ENCODE measurements at regions not wholly inside any gene's neighbourhood (a gene's known extent, or its start where the extent isn't known, plus 50 kb on each side); places are given as distances from the start of the nearest gene placed in this dataset.
"Not testable (repeated sequence)": the region's sequence is repeated elsewhere in the genome, so short reads cannot be mapped to it uniquely, and the experiment has no call there.

GRCh38 chr2:89130665-89131308 is 439.3 kb downstream of the RPIA start:
- H3K4me3 Mint-ChIP-seq; H3K4me1 Mint-ChIP-seq (ENCODE audit: low read depth); H3K27me3 Mint-ChIP-seq; H3K9me3 Mint-ChIP-seq (ENCODE audit: low read depth); H3K27ac Mint-ChIP-seq; H3K36me3 Mint-ChIP-seq: not testable (repeated sequence)

GRCh38 chr2:89142959-89143358 is 451.5 kb downstream of the RPIA start:
- not testable (repeated sequence) for H3K36me3 Mint-ChIP-seq; H3K9me3 Mint-ChIP-seq (ENCODE audit: low read depth); H3K27me3 Mint-ChIP-seq; H3K27ac Mint-ChIP-seq; H3K4me3 Mint-ChIP-seq; H3K4me1 Mint-ChIP-seq (ENCODE audit: low read depth)

GRCh38 chr2:89145342-89145741 is 453.9 kb downstream of the RPIA start:
- H3K4me3 Mint-ChIP-seq; H3K27ac Mint-ChIP-seq; H3K27me3 Mint-ChIP-seq; H3K4me1 Mint-ChIP-seq (ENCODE audit: low read depth); H3K9me3 Mint-ChIP-seq (ENCODE audit: low read depth); H3K36me3 Mint-ChIP-seq: not testable (repeated sequence)

- not testable (repeated sequence) for H3K27me3 Mint-ChIP-seq; H3K4me1 Mint-ChIP-seq (ENCODE audit: low read depth); H3K36me3 Mint-ChIP-seq; H3K27ac Mint-ChIP-seq; H3K4me3 Mint-ChIP-seq; H3K9me3 Mint-ChIP-seq (ENCODE audit: low read depth)
Measured at GRCh38 chr2:89148256-89148655, 456.8 kb downstream of the RPIA start.

- H3K4me1 Mint-ChIP-seq (ENCODE audit: low read depth); H3K4me3 Mint-ChIP-seq; H3K9me3 Mint-ChIP-seq (ENCODE audit: low read depth); H3K27ac Mint-ChIP-seq; H3K36me3 Mint-ChIP-seq; H3K27me3 Mint-ChIP-seq: not testable (repeated sequence)
Measured at GRCh38 chr2:89151699-89152098, 460.2 kb downstream of the RPIA start.

- H3K4me1 Mint-ChIP-seq (ENCODE audit: low read depth); H3K36me3 Mint-ChIP-seq; H3K27me3 Mint-ChIP-seq; H3K27ac Mint-ChIP-seq; H3K4me3 Mint-ChIP-seq; H3K9me3 Mint-ChIP-seq (ENCODE audit: low read depth): not testable (repeated sequence)
Measured at GRCh38 chr2:89152501-89152900, 461.0 kb downstream of the RPIA start.

- H3K27ac Mint-ChIP-seq; H3K4me3 Mint-ChIP-seq; H3K36me3 Mint-ChIP-seq; H3K4me1 Mint-ChIP-seq (ENCODE audit: low read depth); H3K9me3 Mint-ChIP-seq (ENCODE audit: low read depth); H3K27me3 Mint-ChIP-seq: not testable (repeated sequence)
Measured at GRCh38 chr2:89153210-89153609, 461.7 kb downstream of the RPIA start.

GRCh38 chr2:89154247-89154682 is 462.8 kb downstream of the RPIA start:
- H3K27me3 Mint-ChIP-seq; H3K27ac Mint-ChIP-seq; H3K9me3 Mint-ChIP-seq (ENCODE audit: low read depth); H3K36me3 Mint-ChIP-seq; H3K4me3 Mint-ChIP-seq; H3K4me1 Mint-ChIP-seq (ENCODE audit: low read depth): not testable (repeated sequence)

- not testable (repeated sequence) for H3K27ac Mint-ChIP-seq; H3K9me3 Mint-ChIP-seq (ENCODE audit: low read depth); H3K4me3 Mint-ChIP-seq
Measured at GRCh38 chr2:89160306-89160705, 468.8 kb downstream of the RPIA start.

GRCh38 chr2:89161626-89162025 is 470.2 kb downstream of the RPIA start:
- not testable (repeated sequence) for H3K36me3 Mint-ChIP-seq; H3K4me1 Mint-ChIP-seq (ENCODE audit: low read depth); H3K9me3 Mint-ChIP-seq (ENCODE audit: low read depth); H3K27me3 Mint-ChIP-seq; H3K4me3 Mint-ChIP-seq; H3K27ac Mint-ChIP-seq

More at GRCh38 chr2:89160306-89160705, 468.8 kb downstream of the RPIA start:
- not testable (repeated sequence) for H3K27me3 Mint-ChIP-seq; H3K36me3 Mint-ChIP-seq; H3K4me1 Mint-ChIP-seq (ENCODE audit: low read depth)

GRCh38 chr2:89170506-89171173 is 479.2 kb downstream of the RPIA start:
- not testable (repeated sequence) for H3K4me1 Mint-ChIP-seq (ENCODE audit: low read depth); H3K4me3 Mint-ChIP-seq; H3K36me3 Mint-ChIP-seq; H3K27ac Mint-ChIP-seq; H3K27me3 Mint-ChIP-seq; H3K9me3 Mint-ChIP-seq (ENCODE audit: low read depth)

- H3K36me3 Mint-ChIP-seq; H3K27me3 Mint-ChIP-seq; H3K4me3 Mint-ChIP-seq; H3K27ac Mint-ChIP-seq; H3K9me3 Mint-ChIP-seq (ENCODE audit: low read depth); H3K4me1 Mint-ChIP-seq (ENCODE audit: low read depth): not testable (repeated sequence)
Measured at GRCh38 chr2:89171174-89171519, 479.7 kb downstream of the RPIA start.

GRCh38 chr2:89177004-89177403 is 485.5 kb downstream of the RPIA start:
- H3K4me3 Mint-ChIP-seq; H3K4me1 Mint-ChIP-seq (ENCODE audit: low read depth); H3K27me3 Mint-ChIP-seq; H3K36me3 Mint-ChIP-seq; H3K9me3 Mint-ChIP-seq (ENCODE audit: low read depth); H3K27ac Mint-ChIP-seq: not testable (repeated sequence)

GRCh38 chr2:89182221-89182620 is 490.7 kb downstream of the RPIA start:
- H3K27me3 Mint-ChIP-seq; H3K36me3 Mint-ChIP-seq; H3K9me3 Mint-ChIP-seq (ENCODE audit: low read depth); H3K4me3 Mint-ChIP-seq; H3K4me1 Mint-ChIP-seq (ENCODE audit: low read depth); H3K27ac Mint-ChIP-seq: not testable (repeated sequence)

GRCh38 chr2:89184746-89185145 is 493.3 kb downstream of the RPIA start:
- not testable (repeated sequence) for H3K27ac Mint-ChIP-seq; H3K4me3 Mint-ChIP-seq; H3K4me1 Mint-ChIP-seq (ENCODE audit: low read depth); H3K27me3 Mint-ChIP-seq; H3K9me3 Mint-ChIP-seq (ENCODE audit: low read depth); H3K36me3 Mint-ChIP-seq

- H3K36me3 Mint-ChIP-seq; H3K27me3 Mint-ChIP-seq; H3K4me1 Mint-ChIP-seq (ENCODE audit: low read depth); H3K4me3 Mint-ChIP-seq; H3K27ac Mint-ChIP-seq; H3K9me3 Mint-ChIP-seq (ENCODE audit: low read depth): not testable (repeated sequence)
Measured at GRCh38 chr2:89195636-89196251, 504.3 kb downstream of the RPIA start.

All from activated naive CD8-positive, alpha-beta T cell (primary cell).